ENCODE measurements at regions not wholly inside any gene's neighbourhood (a gene's known extent, or its start where the extent isn't known, plus 50 kb on each side); places are given as distances from the start of the nearest gene placed in this dataset.

- ChIA-PET CTCF (no interaction called here), POLR2A (ENCODE audit: low non-redundant PET) (no interaction called here)
- no peak for TF ChIP-seq CTCF (conservative IDR thresholded peaks at IDR 0.05; ENCODE audit: low read depth)
- H3K27ac ChIP-seq = no peak overlapping the region
- no peak for DNase-seq (ENCODE audit: low spot score)
Measured at GRCh38 chr10:58106211-58107035, 161.3 kb downstream of the IPMK start.

GRCh38 chr10:58104351-58104751, 163.3 kb downstream of the IPMK start:
- CTCF ChIA-PET = no interaction called here
- POLR2A ChIA-PET (ENCODE audit: low non-redundant PET) = no interaction called here

GRCh38 chr10:58102897-58103296, 164.8 kb downstream of the IPMK start:
- no peak for TF ChIP-seq CTCF (conservative IDR thresholded peaks at IDR 0.05; ENCODE audit: low read depth)
- no peak overlapping the region for H3K27ac ChIP-seq
- ChIA-PET POLR2A (ENCODE audit: low non-redundant PET) (no interaction called here), CTCF (no interaction called here)
- DNase-seq (ENCODE audit: low spot score) = no peak

More at GRCh38 chr10:58104351-58104751, 163.3 kb downstream of the IPMK start:
- TF ChIP-seq CTCF (conservative IDR thresholded peaks at IDR 0.05; ENCODE audit: low read depth) = no peak
- DNase-seq (ENCODE audit: low spot score) = no peak
- no peak overlapping the region for H3K27ac ChIP-seq

GRCh38 chr10:58101682-58102081, 166.0 kb downstream of the IPMK start:
- POLR2A ChIA-PET (ENCODE audit: low non-redundant PET) = no interaction called here
- TF ChIP-seq CTCF (conservative IDR thresholded peaks at IDR 0.05; ENCODE audit: low read depth) = no peak
- H3K27ac ChIP-seq = no peak overlapping the region
- CTCF ChIA-PET = no interaction called here
- no peak for DNase-seq (ENCODE audit: low spot score)

DNA sequence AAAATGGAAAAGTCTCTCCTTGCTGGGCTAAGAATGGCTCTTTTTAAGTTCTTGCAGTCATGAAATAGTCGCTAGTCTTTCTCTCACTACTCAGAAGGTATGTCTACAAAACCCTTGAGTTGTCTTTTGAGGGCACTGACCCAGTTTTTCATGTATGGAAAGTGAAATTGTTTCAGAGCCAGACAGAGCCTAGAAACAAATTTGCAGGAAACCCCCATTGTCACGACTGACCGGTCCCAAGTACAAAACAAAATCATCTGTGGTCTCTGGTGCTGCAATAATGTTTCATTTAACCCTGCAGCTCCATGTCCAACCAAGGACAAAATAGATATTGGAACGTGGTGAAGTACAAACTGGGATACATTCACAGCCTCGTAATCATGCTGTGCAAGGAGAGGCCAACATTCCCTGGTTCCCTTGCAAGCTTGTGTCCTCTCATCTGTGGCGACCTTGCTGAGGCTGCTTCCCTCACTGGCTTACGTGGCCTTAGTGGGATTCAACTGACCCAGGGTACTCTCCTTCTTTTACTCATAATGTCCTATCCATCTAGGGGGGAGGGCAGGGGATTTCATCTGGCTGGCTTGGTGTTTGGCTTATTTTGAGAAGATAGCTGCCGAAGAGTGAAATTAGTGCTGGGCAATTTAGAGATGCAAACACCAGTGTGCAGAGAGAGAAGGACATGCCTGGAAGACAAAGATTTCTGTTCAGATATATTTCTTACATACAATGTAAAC, 172.5 kb downstream of the IPMK start:
- no peak for DNase-seq (ENCODE audit: low spot score)
- ChIA-PET CTCF (no interaction called here), POLR2A (ENCODE audit: low non-redundant PET) (no interaction called here)
- H3K27ac ChIP-seq = no peak overlapping the region
- no peak for TF ChIP-seq CTCF (conservative IDR thresholded peaks at IDR 0.05; ENCODE audit: low read depth)

GRCh38 chr10:58091886-58092285, 175.8 kb downstream of the IPMK start:
- H3K27ac ChIP-seq = no peak overlapping the region
- TF ChIP-seq CTCF (conservative IDR thresholded peaks at IDR 0.05; ENCODE audit: low read depth) = no peak
- ChIA-PET CTCF (no interaction called here), POLR2A (ENCODE audit: low non-redundant PET) (no interaction called here)
- DNase-seq (ENCODE audit: low spot score) = no peak
